GM19372 (cell line): ENCODE measurements at regions not wholly inside any gene's neighbourhood (a gene's known extent, or its start where the extent isn't known, plus 50 kb on each side); places are given as distances from the start of the nearest gene placed in this dataset.
"Not testable (repeated sequence)": the region's sequence is repeated elsewhere in the genome, so short reads cannot be mapped to it uniquely, and the experiment has no call there.

ENCODE experiments used
- ATAC-seq: cut with Tn5 transposase; IDR thresholded peaks from one replicate; pipeline ENCODE4 v1.9.1; 2021; ENCODE audit warnings: mild to moderate bottlenecking, low read depth, moderate library complexity; ENCODE audit not compliant: unreplicated experiment

DNA sequence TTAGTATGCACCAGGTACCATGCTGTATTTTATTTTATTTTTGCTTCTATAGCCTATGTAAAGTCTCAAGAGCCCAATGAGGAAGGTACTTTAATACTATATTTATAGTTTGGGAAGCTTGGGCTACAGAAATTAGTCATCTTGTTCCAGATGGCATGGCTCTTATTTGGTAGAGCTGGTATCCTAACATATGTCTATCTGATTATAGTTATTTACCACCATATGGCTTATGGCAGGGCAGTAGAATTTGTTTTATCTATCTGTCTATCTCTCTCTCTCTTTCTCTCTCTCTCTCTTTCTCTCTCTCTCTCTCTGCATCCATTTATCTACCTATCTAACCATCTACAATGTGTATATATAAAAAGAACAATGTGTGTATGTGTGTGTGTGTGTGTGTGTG is 1293.7 kb upstream of the SLC39A10 start:
- no peak for ATAC-seq

- no peak for ATAC-seq
Measured at GRCh38 chr2:194352505-194352904, 1304.5 kb upstream of the SLC39A10 start.

GRCh38 chr2:194346193-194346592 is 1310.8 kb upstream of the SLC39A10 start:
- no peak for ATAC-seq

GRCh38 chr2:194345347-194345746 is 1311.7 kb upstream of the SLC39A10 start:
- ATAC-seq, result no peak

DNA sequence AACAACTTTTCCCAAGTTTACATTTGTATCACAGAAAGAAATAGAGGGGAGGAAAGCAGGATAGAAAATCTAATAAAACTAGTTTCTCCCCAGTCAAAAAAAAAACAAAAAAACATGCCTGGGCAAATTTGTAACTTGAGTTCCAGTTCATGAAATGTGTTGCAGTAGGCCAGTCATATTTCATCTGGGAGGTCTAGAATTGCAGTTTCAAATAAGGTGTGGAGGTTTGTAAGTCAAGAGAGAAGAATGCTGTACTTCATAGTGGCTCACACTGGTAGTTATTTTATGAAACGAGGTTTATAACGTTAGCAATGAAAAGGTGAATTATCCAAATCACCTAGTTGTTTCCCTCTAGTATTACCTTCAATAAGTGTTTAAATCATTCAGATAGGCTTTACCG is 1313.9 kb upstream of the SLC39A10 start:
- ATAC-seq, result no peak

GRCh38 chr2:194332799-194333490 is 1324.1 kb upstream of the SLC39A10 start:
- ATAC-seq, result no peak

- ATAC-seq, result no peak
Measured at GRCh38 chr2:194328456-194328855, 1328.6 kb upstream of the SLC39A10 start.

DNA sequence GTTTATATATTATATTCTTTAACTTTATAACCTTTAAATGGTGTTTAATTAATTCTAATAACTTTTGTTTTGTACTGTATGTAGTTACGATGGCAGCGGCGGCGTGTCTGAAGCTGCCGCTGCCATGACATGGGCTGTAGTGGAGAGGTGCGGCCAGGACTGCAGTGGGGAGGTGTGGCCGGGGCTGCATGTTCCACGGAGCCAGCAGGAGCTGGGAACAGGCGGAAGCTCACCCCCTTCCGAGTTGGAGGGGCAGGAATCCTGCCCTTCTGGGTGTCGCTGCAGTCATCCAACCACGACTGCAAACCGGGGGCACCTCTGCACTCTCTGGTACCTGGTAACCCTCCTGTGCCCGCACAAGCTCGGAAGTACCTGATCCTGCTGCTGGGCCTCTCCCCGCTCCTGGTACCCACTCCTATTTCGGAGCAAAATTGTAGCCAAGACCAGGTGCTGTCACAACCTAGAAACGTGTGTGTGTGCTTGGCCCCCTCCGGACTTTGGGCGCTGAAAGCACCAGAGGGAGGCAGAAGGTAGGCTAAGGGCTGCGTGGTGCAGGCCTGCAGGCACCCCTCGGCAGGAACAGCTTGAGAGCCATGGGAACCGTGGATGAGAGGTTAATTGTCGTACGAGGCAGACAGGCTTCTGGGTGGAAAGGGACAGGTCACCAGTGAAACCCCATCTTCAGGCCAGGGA is 1329.7 kb upstream of the SLC39A10 start:
- ATAC-seq, result no peak

DNA sequence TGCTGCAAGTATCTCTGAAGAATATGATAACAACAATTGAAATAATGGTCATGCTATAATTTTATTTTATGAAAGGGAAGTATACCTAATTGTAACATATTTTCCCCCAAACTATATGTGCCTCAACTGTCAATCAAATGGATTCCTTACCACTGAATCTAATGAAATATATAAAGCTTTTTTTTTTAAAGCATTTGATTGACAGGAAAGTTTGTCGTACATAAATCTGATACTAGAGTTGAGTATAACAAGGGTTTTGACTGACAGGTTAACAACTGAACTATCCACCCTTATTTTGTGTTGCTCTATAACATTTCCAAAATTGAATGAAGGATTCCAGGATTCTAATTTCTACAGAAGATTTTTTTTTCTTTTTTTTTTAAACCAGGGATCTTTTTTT is 1333.3 kb upstream of the SLC39A10 start:
- ATAC-seq, result no peak

- ATAC-seq, result no peak
Measured at GRCh38 chr2:194320520-194320919, 1336.5 kb upstream of the SLC39A10 start.

- peak; percentile 67 for ATAC-seq
Measured at GRCh38 chr2:194319222-194319992, 1337.6 kb upstream of the SLC39A10 start.

DNA sequence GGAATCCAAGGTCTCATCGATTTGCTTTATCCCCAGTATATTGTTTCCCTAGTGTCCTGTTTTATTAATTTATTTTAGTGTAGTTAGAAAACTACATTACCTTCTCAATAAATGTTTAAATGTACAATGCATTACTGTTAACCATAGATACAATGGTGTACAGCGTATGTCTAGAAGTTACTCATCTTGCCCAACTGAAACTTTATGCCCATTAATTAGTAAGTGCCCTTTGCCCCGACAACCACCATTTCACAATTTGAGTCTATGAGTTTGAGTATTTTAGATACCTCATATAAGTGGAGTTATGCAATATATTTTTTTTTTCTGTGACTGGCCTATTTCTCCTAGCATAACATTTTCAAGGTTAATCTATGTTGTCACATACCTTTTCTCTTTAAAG is 1343.0 kb upstream of the SLC39A10 start:
- no peak for ATAC-seq

DNA sequence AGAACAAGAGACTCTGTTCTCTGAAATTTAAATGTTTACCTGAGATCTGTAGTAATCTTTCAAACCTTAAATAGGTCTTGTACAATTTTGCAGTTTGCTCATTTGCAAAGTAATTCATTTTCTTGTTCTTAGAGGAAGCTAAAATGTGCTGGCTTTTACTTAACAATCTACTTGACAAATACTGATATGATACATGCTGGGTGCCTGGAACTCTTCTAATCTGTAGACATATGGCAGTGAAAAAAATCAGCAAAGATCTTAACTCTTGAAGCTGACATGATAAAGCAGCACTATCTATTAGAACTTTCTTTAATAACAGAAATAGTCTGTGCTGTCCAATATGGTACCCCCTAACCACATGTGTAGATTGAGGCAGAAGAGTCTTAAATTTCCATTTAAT is 1352.8 kb upstream of the SLC39A10 start:
- ATAC-seq, result no peak

GRCh38 chr2:194301946-194302345 is 1355.1 kb upstream of the SLC39A10 start:
- ATAC-seq, result no peak

DNA sequence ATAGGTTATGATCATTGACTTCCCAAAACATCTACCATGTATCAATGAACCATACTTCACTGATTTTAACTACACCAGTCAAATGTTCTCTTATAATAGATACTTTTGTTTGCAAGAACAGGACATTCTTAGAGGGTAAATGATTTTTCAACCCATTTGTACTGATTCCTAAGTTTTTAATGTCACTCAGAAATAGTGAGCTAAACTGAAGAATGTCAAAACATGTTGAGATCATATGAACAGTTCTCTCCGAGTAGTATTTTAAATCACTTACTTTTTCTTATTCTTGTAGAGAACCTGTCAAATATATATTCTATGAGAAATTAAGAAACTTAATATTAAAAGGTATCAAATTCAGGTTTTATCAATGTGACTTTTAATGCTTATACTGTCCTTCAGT is 1362.9 kb upstream of the SLC39A10 start:
- ATAC-seq, result no peak

DNA sequence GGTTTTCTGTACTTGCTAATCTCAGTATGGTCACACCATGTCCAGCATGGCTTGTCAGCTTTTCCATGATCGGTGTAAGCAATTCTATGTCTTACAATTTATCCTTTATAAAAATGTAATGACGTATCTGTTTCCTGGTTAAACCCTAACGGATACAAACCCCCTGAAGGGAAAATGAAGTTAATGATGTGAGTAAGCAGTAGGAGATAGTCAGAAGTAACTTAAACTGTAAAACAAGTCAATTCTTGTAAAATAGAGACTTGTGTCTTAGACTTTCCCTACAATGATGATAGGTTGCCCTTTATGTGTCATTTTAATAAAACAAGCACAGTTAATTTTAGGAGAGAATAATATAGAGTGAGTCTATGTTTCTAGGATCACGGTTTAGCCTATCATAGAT is 1365.9 kb upstream of the SLC39A10 start:
- no peak for ATAC-seq

- no peak for ATAC-seq
Measured at GRCh38 chr2:194289712-194290346, 1367.2 kb upstream of the SLC39A10 start.

- not testable (repeated sequence) for ATAC-seq
Measured at GRCh38 chr2:194276667-194277066, 1380.4 kb upstream of the SLC39A10 start.

DNA sequence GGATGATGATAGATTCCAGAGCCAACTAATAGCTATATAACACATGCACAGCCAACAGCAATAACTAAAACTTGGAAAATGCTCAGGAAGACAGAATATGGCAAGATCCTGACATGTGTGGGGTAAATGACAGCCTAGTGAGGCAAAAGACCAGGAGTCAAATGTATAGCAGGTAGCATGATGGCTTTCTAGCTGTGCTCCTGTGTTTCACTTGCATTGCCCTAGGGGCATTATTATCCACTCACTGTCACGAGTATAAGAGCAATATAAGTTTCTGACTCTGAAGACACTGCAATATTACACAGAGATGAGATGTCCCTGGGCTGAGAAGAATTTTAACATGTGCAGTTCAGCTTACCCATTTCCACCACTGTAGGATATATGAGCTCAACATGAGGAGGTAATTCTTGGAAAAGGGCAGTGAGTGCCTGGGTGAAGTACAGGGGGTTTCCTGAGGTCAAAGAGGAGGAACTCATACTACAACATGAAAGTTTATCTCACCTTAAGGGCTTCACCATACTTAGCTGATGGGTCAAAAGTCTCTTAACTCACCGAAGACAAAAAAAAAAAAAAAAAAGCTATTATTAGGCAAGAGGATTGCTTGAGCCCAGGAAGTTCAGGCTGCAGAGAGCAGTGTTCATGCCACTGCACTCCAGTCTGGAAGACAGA is 1385.6 kb upstream of the SLC39A10 start:
- no peak for ATAC-seq

DNA sequence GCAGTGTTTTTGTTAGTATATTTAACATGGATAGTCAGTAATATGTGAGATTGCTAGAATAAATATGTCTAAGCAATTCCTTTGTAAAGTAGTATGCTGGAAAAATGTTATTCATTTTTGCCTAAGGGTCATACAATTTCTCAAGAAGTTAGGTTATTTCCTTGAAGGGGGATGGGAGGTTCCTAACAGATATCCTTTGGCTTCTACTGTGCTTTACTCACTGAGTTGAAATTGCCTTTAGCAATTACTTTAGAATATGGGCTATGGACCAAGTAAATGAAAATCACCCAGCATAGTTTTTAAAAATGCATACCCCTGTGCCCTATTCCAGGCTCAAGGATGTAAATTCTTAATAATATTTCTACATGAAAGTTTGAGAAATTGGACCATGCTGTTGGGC is 1386.4 kb upstream of the SLC39A10 start:
- ATAC-seq, result no peak

DNA sequence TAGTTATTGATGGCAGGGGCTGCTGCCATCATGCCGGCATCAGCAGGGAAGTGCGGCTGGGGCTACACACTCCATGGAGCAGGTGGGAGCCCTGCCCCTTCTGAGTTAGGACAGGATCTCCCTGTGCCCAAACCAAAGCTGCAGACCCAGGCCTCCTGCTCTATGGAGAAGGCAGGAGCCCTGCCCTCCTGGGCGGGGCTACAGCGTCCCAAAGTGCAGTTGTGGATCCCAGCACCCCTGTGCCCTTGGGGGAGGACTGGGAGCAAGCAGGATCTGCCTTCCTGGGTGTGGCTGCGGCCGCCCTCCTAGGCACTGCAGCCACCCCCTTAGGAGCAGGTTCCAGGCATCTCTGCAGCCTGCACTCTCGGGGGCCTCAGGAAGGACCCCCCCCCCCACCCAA is 1392.4 kb upstream of the SLC39A10 start:
- no peak for ATAC-seq
